ENCODE measurements at regions not wholly inside any gene's neighbourhood (a gene's known extent, or its start where the extent isn't known, plus 50 kb on each side); places are given as distances from the start of the nearest gene placed in this dataset.

- TF ChIP-seq POLR2A (IDR thresholded peaks at IDR 0.05; ENCODE audit: low read depth, low read length) (no peak), CTCF (IDR thresholded peaks at IDR 0.05; ENCODE audit: extremely low read depth in 1 of 2, insufficient read depth in 1 of 2, low read depth in 1 of 2, low read length in 2 of 2) (no peak), POLR2AphosphoS5 (IDR thresholded peaks at IDR 0.05; ENCODE audit: insufficient read depth, low read depth, low read length) (no peak), EZH2 (IDR thresholded peaks at IDR 0.05; ENCODE audit: borderline replicate concordance, low read depth, low read length, severe bottlenecking) (no peak), MYC (IDR thresholded peaks at IDR 0.05; ENCODE audit: low read depth, low read length) (no peak), FOS (IDR thresholded peaks at IDR 0.05; ENCODE audit: borderline replicate concordance, insufficient read depth, low read length) (no peak), JUN (IDR thresholded peaks at IDR 0.05; ENCODE audit: borderline replicate concordance, insufficient read depth, insufficient read length, low read depth) (no peak), GATA2 (IDR thresholded peaks at IDR 0.05; ENCODE audit: insufficient read depth, insufficient read length, low read depth, low read length) (no peak)
- TF ChIP-seq, protein P1, sequence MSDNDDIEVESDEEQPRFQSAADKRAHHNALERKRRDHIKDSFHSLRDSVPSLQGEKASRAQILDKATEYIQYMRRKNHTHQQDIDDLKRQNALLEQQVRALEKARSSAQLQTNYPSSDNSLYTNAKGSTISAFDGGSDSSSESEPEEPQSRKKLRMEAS (IDR thresholded peaks at IDR 0.05; ENCODE audit: insufficient read depth, insufficient read length), result no peak
These were observed 89.9 kb upstream of the ADAMTS2 start for GRCh38 chr5:179435181-179435580.

Measured in endothelial cell of umbilical vein (primary cell).